Panc1 (cell line): ENCODE measurements at regions not wholly inside any gene's neighbourhood (a gene's known extent, or its start where the extent isn't known, plus 50 kb on each side); places are given as distances from the start of the nearest gene placed in this dataset.

Experiments
- ATAC-seq: fragments of 200-7000 bp; cut with Tn5 transposase; 2 replicates; pipeline ENCODE4 v1.9.1; 2020; ENCODE audit warnings: mild to moderate bottlenecking, moderate library complexity
- BruUV-seq: library from RNA; stranded (reverse); fragments of 400-500 nt; replicated peaks from 2 replicates; lab custom pipeline; 2021; lab: Mats Ljungman, UMichigan
- CTCF ChIA-PET: fragments of 300-600 bp; sonication (Branson Sonifier 250); formaldehyde crosslinking; loops from one replicate; lab custom pipeline; 2022; ENCODE audit warnings: antibody characterized with exemption; lab: Charles Lee
- POLR2A ChIA-PET: fragments of 300-600 bp; sonication (Branson Sonifier 250); formaldehyde crosslinking; loops from one replicate; lab custom pipeline; 2022; ENCODE audit warnings: antibody characterized with exemption; lab: Charles Lee
- DNase-seq: peaks from one replicate; pipeline ENCODE4 v3.0.0-alpha.2; 2010; ENCODE audit warnings: low read depth, low spot score
- H3K27ac ChIP-seq: 2 replicates; pipeline ENCODE4 v1.5.1; 2011; ENCODE audit warnings: mild to moderate bottlenecking, low read length, inconsistent platforms
- H3K27me3 ChIP-seq: fragments of 200-500 bp; sonication (Bioruptor generic); 2 replicates; pipeline ENCODE4 v1.6.0; 2014; ENCODE audit warnings: low read length, inconsistent platforms; ENCODE audit not compliant: control insufficient read depth, insufficient read depth
- H3K36me3 ChIP-seq: fragments of 200-500 bp; sonication (Bioruptor generic); 2 replicates; pipeline ENCODE4 v1.5.1; 2014; ENCODE audit warnings: inconsistent platforms, mild to moderate bottlenecking, low read length, moderate library complexity; ENCODE audit not compliant: control insufficient read depth, insufficient read depth
- H3K4me1 ChIP-seq: 2 replicates; pipeline ENCODE4 v1.5.1; 2011; ENCODE audit warnings: inconsistent platforms, mild to moderate bottlenecking, low read length, moderate library complexity; ENCODE audit not compliant: control insufficient read depth, insufficient read depth
- H3K4me3 ChIP-seq, 2 experiments: 2 replicates each; pipeline ENCODE4 v1.5.1; 2011 to 2012; ENCODE audit warnings: low read depth in 2 of 2, low read length in 2 of 2, mild to moderate bottlenecking in 2 of 2, inconsistent platforms in 1 of 2, moderate library complexity in 1 of 2
- H3K9me3 ChIP-seq: fragments of 200-500 bp; sonication (Bioruptor generic); 2 replicates; pipeline ENCODE4 v1.5.1; 2014; ENCODE audit warnings: low read depth, mild to moderate bottlenecking, inconsistent platforms, low read length, moderate library complexity; ENCODE audit not compliant: control insufficient read depth, insufficient read depth
- POLR2AphosphoS5 ChIP-seq: IDR thresholded peaks from 2 replicates; pipeline ENCODE4 v1.6.1; 2012; ENCODE audit warnings: mild to moderate bottlenecking, low read depth, low read length, moderate library complexity
- REST ChIP-seq, 2 experiments: IDR thresholded peaks; 2 replicates each; pipeline ENCODE4 v1.6.1; 2011 to 2012; ENCODE audit warnings: low read depth in 2 of 2, control low read depth in 1 of 2, low read length in 1 of 2, mild to moderate bottlenecking in 1 of 2, moderate library complexity in 1 of 2; ENCODE audit not compliant: insufficient read depth in 1 of 2
- SIN3A ChIP-seq: IDR thresholded peaks from 2 replicates; pipeline ENCODE4 v1.6.1; 2012; ENCODE audit warnings: low read depth, mild to moderate bottlenecking, low read length, moderate library complexity, borderline replicate concordance; ENCODE audit not compliant: insufficient read depth
- TCF7L2 ChIP-seq: IDR thresholded peaks from 2 replicates; pipeline ENCODE4 v1.6.1; 2011; ENCODE audit warnings: mild to moderate bottlenecking, low read depth, low read length, inconsistent platforms
- in situ Hi-C: cut with HindIII; loops from 2 replicates; pipeline ENCODE4 v1.10.0; 2016; ENCODE audit warnings: low sequenced_read_pairs, low pct_unique_long_range_greater_than_20kb
- intact Hi-C: fragments of 100-400 bp; cut with micrococcal nuclease; formaldehyde crosslinking; loops from one replicate; pipeline ENCODE4 v1.10.0; 2022; ENCODE audit not compliant: unreplicated experiment
- TF ChIP-seq, protein P1 (sequence below): fragments of 450-650 bp; IDR thresholded peaks from 2 replicates; pipeline ENCODE4 v1.5.1; 2017; ENCODE audit warnings: mild to moderate bottlenecking

- no peaks in the 10 kb centered on the region for H3K27me3 ChIP-seq
- TF ChIP-seq SIN3A: no peak
- no peak for TF ChIP-seq TCF7L2
- TF ChIP-seq POLR2AphosphoS5: no peak
- TF ChIP-seq, protein P1, sequence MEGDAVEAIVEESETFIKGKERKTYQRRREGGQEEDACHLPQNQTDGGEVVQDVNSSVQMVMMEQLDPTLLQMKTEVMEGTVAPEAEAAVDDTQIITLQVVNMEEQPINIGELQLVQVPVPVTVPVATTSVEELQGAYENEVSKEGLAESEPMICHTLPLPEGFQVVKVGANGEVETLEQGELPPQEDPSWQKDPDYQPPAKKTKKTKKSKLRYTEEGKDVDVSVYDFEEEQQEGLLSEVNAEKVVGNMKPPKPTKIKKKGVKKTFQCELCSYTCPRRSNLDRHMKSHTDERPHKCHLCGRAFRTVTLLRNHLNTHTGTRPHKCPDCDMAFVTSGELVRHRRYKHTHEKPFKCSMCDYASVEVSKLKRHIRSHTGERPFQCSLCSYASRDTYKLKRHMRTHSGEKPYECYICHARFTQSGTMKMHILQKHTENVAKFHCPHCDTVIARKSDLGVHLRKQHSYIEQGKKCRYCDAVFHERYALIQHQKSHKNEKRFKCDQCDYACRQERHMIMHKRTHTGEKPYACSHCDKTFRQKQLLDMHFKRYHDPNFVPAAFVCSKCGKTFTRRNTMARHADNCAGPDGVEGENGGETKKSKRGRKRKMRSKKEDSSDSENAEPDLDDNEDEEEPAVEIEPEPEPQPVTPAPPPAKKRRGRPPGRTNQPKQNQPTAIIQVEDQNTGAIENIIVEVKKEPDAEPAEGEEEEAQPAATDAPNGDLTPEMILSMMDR: no peak
- TF ChIP-seq REST (IDR thresholded peaks at IDR 0.05; ENCODE audit: insufficient read depth in 1 of 2, low read depth in 2 of 2, low read length in 1 of 2): no peak
- ChIA-PET POLR2A (no interaction called here), CTCF (no interaction called here)
- no peak overlapping the region for H3K27ac ChIP-seq
- in situ Hi-C loops (no loop called here), intact Hi-C loops (no loop called here)
- no peak overlapping the region for H3K4me3 ChIP-seq
- no peak for ATAC-seq
- H3K36me3 ChIP-seq: no peaks in the 10 kb centered on the region
- no TSS peak for BruUV-seq
- no peaks in the 10 kb centered on the region for H3K9me3 ChIP-seq
- no peak for DNase-seq
- no peaks in the 10 kb centered on the region for H3K4me1 ChIP-seq
Measured at GRCh38 chr4:147343692-147344091, 137.2 kb upstream of the EDNRA start.

DNA sequence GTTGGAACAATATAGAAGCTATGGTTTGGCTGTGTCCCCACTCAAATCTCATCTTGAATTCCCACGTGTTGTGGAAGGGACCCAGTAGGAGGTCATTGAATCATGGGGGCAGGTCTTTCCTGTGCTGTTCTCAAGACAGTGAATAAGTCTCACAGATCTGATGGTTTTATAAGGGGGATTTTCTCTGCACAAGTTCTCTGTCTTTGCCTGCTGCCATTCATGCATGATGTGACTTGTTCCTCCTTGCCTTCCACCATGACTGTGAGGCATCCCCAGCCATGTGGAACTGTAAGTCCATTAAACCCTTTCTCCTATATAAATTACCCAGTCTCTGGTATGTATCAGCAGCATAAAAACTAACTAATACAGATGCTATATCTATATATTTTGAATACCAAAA lies 135.2 kb upstream of the EDNRA start:
- CTCF ChIA-PET: no interaction called here
- no TSS peak for BruUV-seq
- in situ Hi-C loops: no loop called here

More for the DNA sequence above, 135.2 kb upstream of the EDNRA start:
- no peaks in the 10 kb centered on the region for H3K27me3 ChIP-seq
- H3K4me1 ChIP-seq: no peaks in the 10 kb centered on the region
- ATAC-seq (no peak), DNase-seq (no peak)
- H3K4me3 ChIP-seq: no peak overlapping the region
- no peaks in the 10 kb centered on the region for H3K9me3 ChIP-seq
- TF ChIP-seq, protein P1: no peak
- no peak for TF ChIP-seq SIN3A
- no peak for TF ChIP-seq POLR2AphosphoS5
- TF ChIP-seq TCF7L2: no peak
- TF ChIP-seq REST (IDR thresholded peaks at IDR 0.05; ENCODE audit: insufficient read depth in 1 of 2, low read depth in 2 of 2, low read length in 1 of 2): no peak
- H3K27ac ChIP-seq: no peak overlapping the region
- POLR2A ChIA-PET: no interaction called here
- H3K36me3 ChIP-seq: no peaks in the 10 kb centered on the region
- intact Hi-C loops: no loop called here
